ENCODE measurements at regions not wholly inside any gene's neighbourhood (a gene's known extent, or its start where the extent isn't known, plus 50 kb on each side); places are given as distances from the start of the nearest gene placed in this dataset.
"Not testable (repeated sequence)": the region's sequence is repeated elsewhere in the genome, so short reads cannot be mapped to it uniquely, and the experiment has no call there.

DNA sequence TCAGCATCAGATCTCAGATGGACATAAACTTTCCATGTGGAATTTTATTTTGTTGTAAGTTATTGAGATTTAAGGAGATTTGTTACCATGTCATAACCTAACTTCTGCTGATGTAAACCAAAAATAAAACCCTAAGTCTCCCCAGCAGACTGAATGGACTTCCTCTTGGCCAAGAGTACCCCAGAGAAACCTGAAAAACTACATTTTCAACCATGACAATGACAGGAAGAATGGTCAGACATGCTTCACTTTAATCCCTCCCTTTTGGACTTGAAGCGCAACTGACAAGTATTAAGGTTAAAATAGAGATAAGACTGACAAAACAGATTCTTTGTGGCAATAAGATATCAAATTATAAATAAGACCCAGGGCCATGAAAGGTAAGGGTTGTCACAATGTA lies 579.7 kb upstream of the RAG2 start:
- Histone ChIP-seq H3K4me1 (no peaks in the 10 kb centered on the region), H3K36me3 (no peaks in the 10 kb centered on the region), H3K27ac (no peak overlapping the region), H3K27me3 (replicated peaks in 1 of 7) (no peaks in the 10 kb centered on the region), H3K9me3 (peaks cover 0 to 19% (median 7%) of the 10 kb centered on the region in 8 donors), H3K4me3 (no peak overlapping the region)
- TF ChIP-seq POLR2A (IDR thresholded peaks at IDR 0.05) (no peak), POLR2AphosphoS5 (IDR thresholded peaks at IDR 0.05) (no peak)
- TF ChIP-seq, protein P1, sequence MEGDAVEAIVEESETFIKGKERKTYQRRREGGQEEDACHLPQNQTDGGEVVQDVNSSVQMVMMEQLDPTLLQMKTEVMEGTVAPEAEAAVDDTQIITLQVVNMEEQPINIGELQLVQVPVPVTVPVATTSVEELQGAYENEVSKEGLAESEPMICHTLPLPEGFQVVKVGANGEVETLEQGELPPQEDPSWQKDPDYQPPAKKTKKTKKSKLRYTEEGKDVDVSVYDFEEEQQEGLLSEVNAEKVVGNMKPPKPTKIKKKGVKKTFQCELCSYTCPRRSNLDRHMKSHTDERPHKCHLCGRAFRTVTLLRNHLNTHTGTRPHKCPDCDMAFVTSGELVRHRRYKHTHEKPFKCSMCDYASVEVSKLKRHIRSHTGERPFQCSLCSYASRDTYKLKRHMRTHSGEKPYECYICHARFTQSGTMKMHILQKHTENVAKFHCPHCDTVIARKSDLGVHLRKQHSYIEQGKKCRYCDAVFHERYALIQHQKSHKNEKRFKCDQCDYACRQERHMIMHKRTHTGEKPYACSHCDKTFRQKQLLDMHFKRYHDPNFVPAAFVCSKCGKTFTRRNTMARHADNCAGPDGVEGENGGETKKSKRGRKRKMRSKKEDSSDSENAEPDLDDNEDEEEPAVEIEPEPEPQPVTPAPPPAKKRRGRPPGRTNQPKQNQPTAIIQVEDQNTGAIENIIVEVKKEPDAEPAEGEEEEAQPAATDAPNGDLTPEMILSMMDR (IDR thresholded peaks at IDR 0.05 in 8 of 11, conservative IDR thresholded peaks at IDR 0.05 in 3 of 11) = no peak
- intact Hi-C loops (cut with DNase I; ENCODE audit: low total_unique reads) = no loop called here
- 82 to 91% (median 89%) methylated on average over 1 of the region's 1 CpG for WGBS, 5 donors
- no peak for DNase-seq

DNA sequence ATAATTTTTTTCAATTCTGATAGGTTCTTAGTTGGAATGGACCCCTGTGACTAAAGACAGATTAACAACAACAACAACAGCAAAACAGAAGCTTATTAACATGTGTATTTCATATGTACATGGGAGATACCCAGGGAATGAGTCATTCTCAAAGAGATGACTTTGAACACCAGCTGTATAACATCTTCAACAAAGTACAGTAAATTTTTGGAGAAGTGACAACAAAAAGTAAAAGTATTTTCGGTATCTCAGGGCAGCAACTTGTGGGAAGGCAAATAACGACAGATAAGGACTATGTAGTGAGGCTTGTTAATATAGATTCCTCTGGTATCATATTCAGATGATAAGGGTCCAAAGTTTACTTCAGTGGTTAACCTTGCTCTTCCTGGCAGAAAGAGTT lies 573.4 kb upstream of the RAG2 start:
- WGBS, 5 donors = 61 to 71% (median 63%) methylated on average over 2 of the region's 2 CpGs
- DNase-seq = no peak
- no peak overlapping the region for H3K27ac ChIP-seq
- no peaks in the 10 kb centered on the region for H3K36me3 ChIP-seq
- TF ChIP-seq POLR2AphosphoS5 (IDR thresholded peaks at IDR 0.05) (no peak), POLR2A (IDR thresholded peaks at IDR 0.05) (no peak)
- TF ChIP-seq, protein P1 (IDR thresholded peaks at IDR 0.05 in 8 of 11, conservative IDR thresholded peaks at IDR 0.05 in 3 of 11) = no peak
- peaks cover 0 to 7% (median 0%) of the 10 kb centered on the region in 8 donors for H3K9me3 ChIP-seq
- intact Hi-C loops (cut with DNase I; ENCODE audit: low total_unique reads) = no loop called here
- no peaks in the 10 kb centered on the region for H3K27me3 ChIP-seq (replicated peaks in 1 of 7)
- H3K4me3 ChIP-seq = no peak overlapping the region
- no peaks in the 10 kb centered on the region for H3K4me1 ChIP-seq

DNA sequence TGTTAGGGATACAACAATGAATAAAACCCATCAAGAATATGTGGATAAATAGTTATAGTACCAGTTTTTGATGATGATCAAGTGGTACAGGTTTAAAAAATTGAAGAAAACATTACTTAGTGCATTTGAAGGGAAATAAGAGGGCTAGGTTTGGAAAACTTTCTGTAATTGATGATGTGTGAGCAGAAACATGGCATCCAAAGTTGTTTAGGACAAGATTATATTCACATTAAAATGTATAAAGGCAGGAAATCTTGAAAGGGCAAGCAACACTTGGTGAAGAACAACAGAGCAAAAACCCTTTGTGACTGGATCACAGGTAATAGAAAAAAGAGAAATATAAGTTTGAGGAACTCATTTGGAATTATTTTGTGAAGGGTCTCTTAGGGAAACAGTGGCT lies 572.3 kb upstream of the RAG2 start:
- no peaks in the 10 kb centered on the region for H3K27me3 ChIP-seq (replicated peaks in 1 of 7)
- peaks cover 0 to 7% (median 0%) of the 10 kb centered on the region in 8 donors for H3K9me3 ChIP-seq
- H3K4me3 ChIP-seq = no peak overlapping the region
- no peaks in the 10 kb centered on the region for H3K4me1 ChIP-seq
- TF ChIP-seq, protein P1 (IDR thresholded peaks at IDR 0.05 in 8 of 11, conservative IDR thresholded peaks at IDR 0.05 in 3 of 11) = no peak
- TF ChIP-seq POLR2AphosphoS5 (IDR thresholded peaks at IDR 0.05) (no peak), POLR2A (IDR thresholded peaks at IDR 0.05) (no peak)
- DNase-seq = no peak
- H3K27ac ChIP-seq = no peak overlapping the region
- intact Hi-C loops (cut with DNase I; ENCODE audit: low total_unique reads) = no loop called here
- H3K36me3 ChIP-seq = no peaks in the 10 kb centered on the region

DNA sequence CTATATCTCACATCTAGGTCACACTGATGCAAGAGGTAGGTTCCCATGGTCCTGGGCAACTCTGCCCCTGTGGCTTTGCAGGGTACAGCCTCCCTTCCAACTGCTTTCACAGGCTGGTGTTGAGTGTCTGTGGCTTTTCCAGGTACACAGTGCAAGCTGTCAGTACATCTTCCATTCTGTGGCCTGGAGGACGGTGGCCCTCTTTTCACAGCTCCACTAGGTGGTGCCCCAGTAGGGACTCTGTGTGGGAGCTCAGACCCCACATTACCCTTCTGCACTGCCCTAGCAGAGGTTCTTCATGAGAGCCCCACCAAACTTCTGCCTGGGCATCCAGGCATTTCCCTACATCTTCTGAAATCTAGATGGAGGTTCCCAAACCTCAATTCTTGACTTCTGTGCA lies 547.4 kb upstream of the RAG2 start:
- H3K36me3 ChIP-seq; H3K4me1 ChIP-seq; H3K27me3 ChIP-seq (replicated peaks in 1 of 7); H3K27ac ChIP-seq; intact Hi-C loops (cut with DNase I; ENCODE audit: low total_unique reads); H3K4me3 ChIP-seq; DNase-seq: not testable (repeated sequence)
- H3K9me3 ChIP-seq = peaks cover 0 to 18% (median 0%) of the 10 kb centered on the region in 8 donors
- 43 to 100% (median 79%) methylated on average over 1 of the region's 1 CpG for WGBS, 5 donors

DNA sequence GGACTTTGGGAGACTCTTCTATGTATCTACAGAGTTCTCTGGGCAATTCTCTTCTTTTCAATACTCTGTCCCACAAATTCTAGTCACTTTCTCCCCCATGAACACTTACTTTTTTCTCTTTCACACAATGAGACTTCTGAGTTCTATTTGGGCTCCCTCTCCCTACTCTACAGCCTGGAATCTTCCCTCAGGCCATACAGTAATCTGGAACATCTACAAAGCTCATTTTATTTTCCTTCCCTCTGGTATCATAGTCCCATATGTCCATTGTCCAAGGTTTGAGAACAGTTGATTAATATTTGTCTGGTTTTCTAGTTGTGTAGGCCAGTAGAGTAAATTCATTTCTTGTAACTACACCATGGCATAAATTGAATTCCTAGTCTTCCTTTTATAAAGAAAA lies 544.6 kb upstream of the RAG2 start:
- Histone ChIP-seq H3K9me3 (peaks cover 0 to 21% (median 3%) of the 10 kb centered on the region in 8 donors), H3K27me3 (replicated peaks in 1 of 7) (no peaks in the 10 kb centered on the region), H3K4me1 (no peaks in the 10 kb centered on the region), H3K27ac (no peak overlapping the region), H3K36me3 (no peaks in the 10 kb centered on the region), H3K4me3 (no peak overlapping the region)
- intact Hi-C loops (cut with DNase I; ENCODE audit: low total_unique reads) = no loop called here
- TF ChIP-seq POLR2A (IDR thresholded peaks at IDR 0.05) (no peak), POLR2AphosphoS5 (IDR thresholded peaks at IDR 0.05) (no peak)
- TF ChIP-seq, protein P1 (IDR thresholded peaks at IDR 0.05 in 8 of 11, conservative IDR thresholded peaks at IDR 0.05 in 3 of 11) = no peak
- no peak for DNase-seq

Data from spleen (tissue), 11 donors.